ENCODE measurements at regions not wholly inside any gene's neighbourhood (a gene's known extent, or its start where the extent isn't known, plus 50 kb on each side); places are given as distances from the start of the nearest gene placed in this dataset.

DNA sequence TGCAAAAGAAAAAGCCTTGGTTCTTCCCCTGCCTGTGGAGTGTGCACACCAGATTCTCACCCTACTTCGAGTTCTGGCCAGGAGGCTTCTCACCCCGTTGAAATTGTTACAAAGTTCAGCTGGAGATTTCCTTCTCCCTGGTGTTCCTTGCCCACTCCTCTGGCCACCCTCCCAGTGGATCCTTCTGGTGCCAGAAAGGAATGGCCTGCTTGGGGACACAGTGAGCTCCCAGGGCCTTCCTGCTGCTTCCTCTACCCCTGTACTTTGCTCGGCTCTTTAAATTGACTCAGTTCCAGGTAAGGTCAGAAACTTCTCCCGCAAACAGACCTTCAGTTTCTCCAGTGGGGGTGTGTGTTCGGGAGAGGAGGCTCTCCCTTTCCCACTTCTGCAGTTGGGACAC, 140.1 kb upstream of the CFAP20DC start:
- Histone ChIP-seq H3K27ac (ENCODE audit: low read depth in 1 of 2, low read length in 2 of 2) (no peak overlapping the region), H3K36me3 (ENCODE audit: control insufficient read depth in 4 of 4, insufficient read depth in 3 of 4, low read depth in 1 of 4, low read length in 3 of 4) (no peaks in the 10 kb centered on the region), H3K4me1 (ENCODE audit: control insufficient read depth in 4 of 4, insufficient read depth in 4 of 4, low read length in 3 of 4) (peaks cover 0 to 2% (median 0%) of the 10 kb centered on the region in 4 donors), H3K4me3 (ENCODE audit: low read depth in 1 of 3, low read length in 3 of 3) (no peak overlapping the region), H3K27me3 (ENCODE audit: control insufficient read depth in 4 of 4, insufficient read depth in 4 of 4, low read length in 3 of 4) (no peaks in the 10 kb centered on the region), H3K9me3 (ENCODE audit: control insufficient read depth in 4 of 4, low read length in 3 of 4) (no peaks in the 10 kb centered on the region), H3K9ac (ENCODE audit: low read depth in 1 of 2, low read length in 2 of 2) (no peak overlapping the region)
- no peak for TF ChIP-seq FOXA2 (IDR thresholded peaks at IDR 0.05)
- TF ChIP-seq RXRA (IDR thresholded peaks at IDR 0.05), result no peak
- TF ChIP-seq, protein P1, sequence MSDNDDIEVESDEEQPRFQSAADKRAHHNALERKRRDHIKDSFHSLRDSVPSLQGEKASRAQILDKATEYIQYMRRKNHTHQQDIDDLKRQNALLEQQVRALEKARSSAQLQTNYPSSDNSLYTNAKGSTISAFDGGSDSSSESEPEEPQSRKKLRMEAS (IDR thresholded peaks at IDR 0.05), result no peak
- no peak for TF ChIP-seq SP1 (IDR thresholded peaks at IDR 0.05)
- TF ChIP-seq TAF1 (conservative IDR thresholded peaks at IDR 0.05), result no peak
- TF ChIP-seq, protein P2, sequence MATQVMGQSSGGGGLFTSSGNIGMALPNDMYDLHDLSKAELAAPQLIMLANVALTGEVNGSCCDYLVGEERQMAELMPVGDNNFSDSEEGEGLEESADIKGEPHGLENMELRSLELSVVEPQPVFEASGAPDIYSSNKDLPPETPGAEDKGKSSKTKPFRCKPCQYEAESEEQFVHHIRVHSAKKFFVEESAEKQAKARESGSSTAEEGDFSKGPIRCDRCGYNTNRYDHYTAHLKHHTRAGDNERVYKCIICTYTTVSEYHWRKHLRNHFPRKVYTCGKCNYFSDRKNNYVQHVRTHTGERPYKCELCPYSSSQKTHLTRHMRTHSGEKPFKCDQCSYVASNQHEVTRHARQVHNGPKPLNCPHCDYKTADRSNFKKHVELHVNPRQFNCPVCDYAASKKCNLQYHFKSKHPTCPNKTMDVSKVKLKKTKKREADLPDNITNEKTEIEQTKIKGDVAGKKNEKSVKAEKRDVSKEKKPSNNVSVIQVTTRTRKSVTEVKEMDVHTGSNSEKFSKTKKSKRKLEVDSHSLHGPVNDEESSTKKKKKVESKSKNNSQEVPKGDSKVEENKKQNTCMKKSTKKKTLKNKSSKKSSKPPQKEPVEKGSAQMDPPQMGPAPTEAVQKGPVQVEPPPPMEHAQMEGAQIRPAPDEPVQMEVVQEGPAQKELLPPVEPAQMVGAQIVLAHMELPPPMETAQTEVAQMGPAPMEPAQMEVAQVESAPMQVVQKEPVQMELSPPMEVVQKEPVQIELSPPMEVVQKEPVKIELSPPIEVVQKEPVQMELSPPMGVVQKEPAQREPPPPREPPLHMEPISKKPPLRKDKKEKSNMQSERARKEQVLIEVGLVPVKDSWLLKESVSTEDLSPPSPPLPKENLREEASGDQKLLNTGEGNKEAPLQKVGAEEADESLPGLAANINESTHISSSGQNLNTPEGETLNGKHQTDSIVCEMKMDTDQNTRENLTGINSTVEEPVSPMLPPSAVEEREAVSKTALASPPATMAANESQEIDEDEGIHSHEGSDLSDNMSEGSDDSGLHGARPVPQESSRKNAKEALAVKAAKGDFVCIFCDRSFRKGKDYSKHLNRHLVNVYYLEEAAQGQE (IDR thresholded peaks at IDR 0.05), result no peak
- TF ChIP-seq EGR1 (IDR thresholded peaks at IDR 0.05; ENCODE audit: low read depth in 2 of 2), result no peak
- TF ChIP-seq RAD21 (IDR thresholded peaks at IDR 0.05), result no peak
- TF ChIP-seq, protein P3, sequence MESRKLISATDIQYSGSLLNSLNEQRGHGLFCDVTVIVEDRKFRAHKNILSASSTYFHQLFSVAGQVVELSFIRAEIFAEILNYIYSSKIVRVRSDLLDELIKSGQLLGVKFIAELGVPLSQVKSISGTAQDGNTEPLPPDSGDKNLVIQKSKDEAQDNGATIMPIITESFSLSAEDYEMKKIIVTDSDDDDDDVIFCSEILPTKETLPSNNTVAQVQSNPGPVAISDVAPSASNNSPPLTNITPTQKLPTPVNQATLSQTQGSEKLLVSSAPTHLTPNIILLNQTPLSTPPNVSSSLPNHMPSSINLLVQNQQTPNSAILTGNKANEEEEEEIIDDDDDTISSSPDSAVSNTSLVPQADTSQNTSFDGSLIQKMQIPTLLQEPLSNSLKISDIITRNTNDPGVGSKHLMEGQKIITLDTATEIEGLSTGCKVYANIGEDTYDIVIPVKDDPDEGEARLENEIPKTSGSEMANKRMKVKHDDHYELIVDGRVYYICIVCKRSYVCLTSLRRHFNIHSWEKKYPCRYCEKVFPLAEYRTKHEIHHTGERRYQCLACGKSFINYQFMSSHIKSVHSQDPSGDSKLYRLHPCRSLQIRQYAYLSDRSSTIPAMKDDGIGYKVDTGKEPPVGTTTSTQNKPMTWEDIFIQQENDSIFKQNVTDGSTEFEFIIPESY (IDR thresholded peaks at IDR 0.05), result no peak
- TF ChIP-seq HNF4G (IDR thresholded peaks at IDR 0.05), result no peak
- no peak for TF ChIP-seq GABPA (IDR thresholded peaks at IDR 0.05 in 1 of 2, conservative IDR thresholded peaks at IDR 0.05 in 1 of 2)
- no peak for TF ChIP-seq NR2F2 (IDR thresholded peaks at IDR 0.05)
- TF ChIP-seq JUND (IDR thresholded peaks at IDR 0.05), result no peak
- TF ChIP-seq HNF4A (conservative IDR thresholded peaks at IDR 0.05), result no peak
- TF ChIP-seq YY1 (IDR thresholded peaks at IDR 0.05), result no peak
- no peak for TF ChIP-seq FOXA1 (IDR thresholded peaks at IDR 0.05)
- DNase-seq (ENCODE audit: low spot score), result no peak
- 40% methylated on average over 5 of the region's 5 CpGs for WGBS

DNA sequence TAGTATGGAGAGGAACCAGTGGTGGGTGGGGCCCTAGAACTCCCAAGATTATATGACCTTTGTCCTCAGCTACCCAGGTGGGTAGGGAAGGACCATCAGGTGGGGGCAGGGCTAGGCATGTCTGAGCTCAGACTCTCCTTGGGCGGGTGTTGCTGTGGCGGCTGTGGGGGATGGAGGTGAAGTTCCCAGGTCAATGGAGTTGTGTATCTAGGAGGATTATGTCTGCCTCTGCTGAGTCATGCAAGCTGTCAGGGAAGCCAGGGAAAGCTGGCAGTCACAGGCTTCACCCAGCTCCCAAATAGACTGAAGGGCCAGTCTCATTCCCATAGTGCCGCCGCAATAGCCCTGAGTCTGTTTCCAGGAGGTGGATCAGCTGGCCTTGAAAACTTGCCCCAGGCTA, 139.7 kb upstream of the CFAP20DC start:
- Histone ChIP-seq H3K4me3 (ENCODE audit: low read depth in 1 of 3, low read length in 3 of 3) (no peak overlapping the region), H3K9ac (ENCODE audit: low read depth in 1 of 2, low read length in 2 of 2) (no peak overlapping the region), H3K27me3 (ENCODE audit: control insufficient read depth in 4 of 4, insufficient read depth in 4 of 4, low read length in 3 of 4) (no peaks in the 10 kb centered on the region), H3K27ac (ENCODE audit: low read depth in 1 of 2, low read length in 2 of 2) (no peak overlapping the region), H3K36me3 (ENCODE audit: control insufficient read depth in 4 of 4, insufficient read depth in 3 of 4, low read depth in 1 of 4, low read length in 3 of 4) (no peaks in the 10 kb centered on the region), H3K9me3 (ENCODE audit: control insufficient read depth in 4 of 4, low read length in 3 of 4) (no peaks in the 10 kb centered on the region), H3K4me1 (ENCODE audit: control insufficient read depth in 4 of 4, insufficient read depth in 4 of 4, low read length in 3 of 4) (peaks cover 0 to 2% (median 0%) of the 10 kb centered on the region in 4 donors)
- 84% methylated on average over 4 of the region's 4 CpGs for WGBS
- TF ChIP-seq RXRA (IDR thresholded peaks at IDR 0.05), result no peak
- TF ChIP-seq HNF4A (conservative IDR thresholded peaks at IDR 0.05), result no peak
- TF ChIP-seq HNF4G (IDR thresholded peaks at IDR 0.05), result no peak
- TF ChIP-seq, protein P2 (IDR thresholded peaks at IDR 0.05), result no peak
- TF ChIP-seq, protein P4, sequence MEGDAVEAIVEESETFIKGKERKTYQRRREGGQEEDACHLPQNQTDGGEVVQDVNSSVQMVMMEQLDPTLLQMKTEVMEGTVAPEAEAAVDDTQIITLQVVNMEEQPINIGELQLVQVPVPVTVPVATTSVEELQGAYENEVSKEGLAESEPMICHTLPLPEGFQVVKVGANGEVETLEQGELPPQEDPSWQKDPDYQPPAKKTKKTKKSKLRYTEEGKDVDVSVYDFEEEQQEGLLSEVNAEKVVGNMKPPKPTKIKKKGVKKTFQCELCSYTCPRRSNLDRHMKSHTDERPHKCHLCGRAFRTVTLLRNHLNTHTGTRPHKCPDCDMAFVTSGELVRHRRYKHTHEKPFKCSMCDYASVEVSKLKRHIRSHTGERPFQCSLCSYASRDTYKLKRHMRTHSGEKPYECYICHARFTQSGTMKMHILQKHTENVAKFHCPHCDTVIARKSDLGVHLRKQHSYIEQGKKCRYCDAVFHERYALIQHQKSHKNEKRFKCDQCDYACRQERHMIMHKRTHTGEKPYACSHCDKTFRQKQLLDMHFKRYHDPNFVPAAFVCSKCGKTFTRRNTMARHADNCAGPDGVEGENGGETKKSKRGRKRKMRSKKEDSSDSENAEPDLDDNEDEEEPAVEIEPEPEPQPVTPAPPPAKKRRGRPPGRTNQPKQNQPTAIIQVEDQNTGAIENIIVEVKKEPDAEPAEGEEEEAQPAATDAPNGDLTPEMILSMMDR (IDR thresholded peaks at IDR 0.05; ENCODE audit: low read depth, low read length, missing input control), result no peak
- no peak for TF ChIP-seq RAD21 (IDR thresholded peaks at IDR 0.05)
- no peak for TF ChIP-seq GABPA (IDR thresholded peaks at IDR 0.05 in 1 of 2, conservative IDR thresholded peaks at IDR 0.05 in 1 of 2)
- TF ChIP-seq FOXA1 (IDR thresholded peaks at IDR 0.05), result no peak
- TF ChIP-seq JUND (IDR thresholded peaks at IDR 0.05), result no peak
- no peak for TF ChIP-seq TAF1 (conservative IDR thresholded peaks at IDR 0.05)
- TF ChIP-seq SP1 (IDR thresholded peaks at IDR 0.05), result no peak
- TF ChIP-seq EGR1 (IDR thresholded peaks at IDR 0.05; ENCODE audit: low read depth in 2 of 2), result no peak
- TF ChIP-seq, protein P3 (IDR thresholded peaks at IDR 0.05), result no peak
- no peak for DNase-seq (ENCODE audit: low spot score)
